ENCODE measurements at regions not wholly inside any gene's neighbourhood (a gene's known extent, or its start where the extent isn't known, plus 50 kb on each side); places are given as distances from the start of the nearest gene placed in this dataset.

- H2AFZ ChIP-seq (ENCODE audit: low read depth) = no peak overlapping the region
- no peak overlapping the region for H3K27ac ChIP-seq
- no peaks in the 10 kb centered on the region for H3K36me3 ChIP-seq (ENCODE audit: insufficient read depth)
- no peak overlapping the region for H3K9ac ChIP-seq
- no peak overlapping the region for H3K4me2 ChIP-seq
- H3K4me3 ChIP-seq (IDR thresholded peaks at IDR 0.05; ENCODE audit: insufficient read depth, low read depth, low read length) = no peak overlapping the region
- TF ChIP-seq, protein P1, sequence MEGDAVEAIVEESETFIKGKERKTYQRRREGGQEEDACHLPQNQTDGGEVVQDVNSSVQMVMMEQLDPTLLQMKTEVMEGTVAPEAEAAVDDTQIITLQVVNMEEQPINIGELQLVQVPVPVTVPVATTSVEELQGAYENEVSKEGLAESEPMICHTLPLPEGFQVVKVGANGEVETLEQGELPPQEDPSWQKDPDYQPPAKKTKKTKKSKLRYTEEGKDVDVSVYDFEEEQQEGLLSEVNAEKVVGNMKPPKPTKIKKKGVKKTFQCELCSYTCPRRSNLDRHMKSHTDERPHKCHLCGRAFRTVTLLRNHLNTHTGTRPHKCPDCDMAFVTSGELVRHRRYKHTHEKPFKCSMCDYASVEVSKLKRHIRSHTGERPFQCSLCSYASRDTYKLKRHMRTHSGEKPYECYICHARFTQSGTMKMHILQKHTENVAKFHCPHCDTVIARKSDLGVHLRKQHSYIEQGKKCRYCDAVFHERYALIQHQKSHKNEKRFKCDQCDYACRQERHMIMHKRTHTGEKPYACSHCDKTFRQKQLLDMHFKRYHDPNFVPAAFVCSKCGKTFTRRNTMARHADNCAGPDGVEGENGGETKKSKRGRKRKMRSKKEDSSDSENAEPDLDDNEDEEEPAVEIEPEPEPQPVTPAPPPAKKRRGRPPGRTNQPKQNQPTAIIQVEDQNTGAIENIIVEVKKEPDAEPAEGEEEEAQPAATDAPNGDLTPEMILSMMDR (conservative IDR thresholded peaks at IDR 0.05; ENCODE audit: low read depth, low read length) = no peak
- H3K27me3 ChIP-seq (ENCODE audit: insufficient read depth, low read depth) = no peaks in the 10 kb centered on the region
- H4K20me1 ChIP-seq (ENCODE audit: insufficient read depth) = no peaks in the 10 kb centered on the region
- H3K4me1 ChIP-seq (ENCODE audit: low read depth, poor library complexity, severe bottlenecking) = no peaks in the 10 kb centered on the region
- H3K79me2 ChIP-seq (ENCODE audit: insufficient read depth, low read depth) = no peaks in the 10 kb centered on the region
Measured at GRCh38 chr1:170866646-170867045, 68.7 kb upstream of the MROH9 start.

DNA sequence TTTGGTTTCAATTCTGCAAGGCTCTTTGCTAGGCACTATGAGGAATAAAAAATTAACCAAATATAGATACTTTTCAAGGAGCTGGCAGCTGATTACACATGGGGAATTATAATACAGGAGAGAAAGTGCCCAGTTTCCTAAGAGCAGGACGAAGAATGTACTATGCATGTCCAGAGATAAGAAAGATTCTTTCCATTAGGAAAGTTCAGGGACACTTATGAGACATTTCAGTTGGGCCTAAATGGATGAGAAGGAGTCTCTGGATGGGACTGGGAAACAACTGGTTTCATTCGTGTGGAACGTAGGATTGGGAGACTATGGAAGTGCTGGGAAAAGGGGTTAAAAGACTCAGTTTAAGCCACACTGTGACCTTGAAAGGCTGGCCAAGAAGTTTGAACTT lies 63.5 kb upstream of the MROH9 start:
- H3K36me3 ChIP-seq (ENCODE audit: insufficient read depth) = no peaks in the 10 kb centered on the region
- no peaks in the 10 kb centered on the region for H3K27me3 ChIP-seq (ENCODE audit: insufficient read depth, low read depth)
- TF ChIP-seq, protein P1 (conservative IDR thresholded peaks at IDR 0.05; ENCODE audit: low read depth, low read length) = no peak
- no peak overlapping the region for H3K9ac ChIP-seq
- H2AFZ ChIP-seq (ENCODE audit: low read depth) = no peak overlapping the region
- no peak overlapping the region for H3K27ac ChIP-seq
- no peak overlapping the region for H3K4me2 ChIP-seq
- H4K20me1 ChIP-seq (ENCODE audit: insufficient read depth) = no peaks in the 10 kb centered on the region
- H3K79me2 ChIP-seq (ENCODE audit: insufficient read depth, low read depth) = no peaks in the 10 kb centered on the region
- H3K4me1 ChIP-seq (ENCODE audit: low read depth, poor library complexity, severe bottlenecking) = no peaks in the 10 kb centered on the region
- H3K4me3 ChIP-seq (IDR thresholded peaks at IDR 0.05; ENCODE audit: insufficient read depth, low read depth, low read length) = no peak overlapping the region

GRCh38 chr1:170872663-170873062 lies 62.7 kb upstream of the MROH9 start:
- no peaks in the 10 kb centered on the region for H3K4me1 ChIP-seq (ENCODE audit: low read depth, poor library complexity, severe bottlenecking)
- H3K9ac ChIP-seq = no peak overlapping the region
- H3K27me3 ChIP-seq (ENCODE audit: insufficient read depth, low read depth) = no peaks in the 10 kb centered on the region
- H3K4me2 ChIP-seq = no peak overlapping the region
- no peak overlapping the region for H3K4me3 ChIP-seq (IDR thresholded peaks at IDR 0.05; ENCODE audit: insufficient read depth, low read depth, low read length)
- TF ChIP-seq, protein P1 (conservative IDR thresholded peaks at IDR 0.05; ENCODE audit: low read depth, low read length) = no peak
- H3K79me2 ChIP-seq (ENCODE audit: insufficient read depth, low read depth) = no peaks in the 10 kb centered on the region
- no peaks in the 10 kb centered on the region for H3K36me3 ChIP-seq (ENCODE audit: insufficient read depth)
- H2AFZ ChIP-seq (ENCODE audit: low read depth) = no peak overlapping the region
- H3K27ac ChIP-seq = no peak overlapping the region
- no peaks in the 10 kb centered on the region for H4K20me1 ChIP-seq (ENCODE audit: insufficient read depth)

DNA sequence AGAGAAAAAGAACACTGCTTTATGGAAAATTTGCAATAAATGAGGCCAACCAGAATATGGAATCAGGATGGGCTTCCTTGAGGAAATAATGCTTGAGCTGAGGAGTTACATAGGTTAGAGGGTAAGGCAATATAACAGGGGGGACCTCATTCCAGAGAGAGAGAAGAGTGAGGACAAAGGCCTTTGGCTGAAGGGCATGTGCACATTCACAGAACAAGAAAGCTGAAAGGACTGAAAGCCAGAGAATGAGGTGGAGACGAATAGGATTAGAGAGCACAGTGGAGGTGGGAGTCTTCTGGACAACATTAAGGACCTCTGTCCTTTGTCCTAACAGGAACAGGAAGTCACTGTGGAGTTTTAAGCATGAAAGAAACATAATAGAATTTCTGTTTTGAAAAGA lies 60.7 kb upstream of the MROH9 start:
- no peak overlapping the region for H2AFZ ChIP-seq (ENCODE audit: low read depth)
- TF ChIP-seq, protein P1 (conservative IDR thresholded peaks at IDR 0.05; ENCODE audit: low read depth, low read length) = no peak
- H3K9ac ChIP-seq = no peak overlapping the region
- H3K4me2 ChIP-seq = no peak overlapping the region
- no peaks in the 10 kb centered on the region for H3K36me3 ChIP-seq (ENCODE audit: insufficient read depth)
- H3K4me3 ChIP-seq (IDR thresholded peaks at IDR 0.05; ENCODE audit: insufficient read depth, low read depth, low read length) = no peak overlapping the region
- no peaks in the 10 kb centered on the region for H3K79me2 ChIP-seq (ENCODE audit: insufficient read depth, low read depth)
- H3K27me3 ChIP-seq (ENCODE audit: insufficient read depth, low read depth) = no peaks in the 10 kb centered on the region
- no peaks in the 10 kb centered on the region for H3K4me1 ChIP-seq (ENCODE audit: low read depth, poor library complexity, severe bottlenecking)
- H3K27ac ChIP-seq = no peak overlapping the region
- H4K20me1 ChIP-seq (ENCODE audit: insufficient read depth) = no peaks in the 10 kb centered on the region

All from KMS-11 (cell line).